ENCODE measurements at regions not wholly inside any gene's neighbourhood (a gene's known extent, or its start where the extent isn't known, plus 50 kb on each side); places are given as distances from the start of the nearest gene placed in this dataset.

DNA sequence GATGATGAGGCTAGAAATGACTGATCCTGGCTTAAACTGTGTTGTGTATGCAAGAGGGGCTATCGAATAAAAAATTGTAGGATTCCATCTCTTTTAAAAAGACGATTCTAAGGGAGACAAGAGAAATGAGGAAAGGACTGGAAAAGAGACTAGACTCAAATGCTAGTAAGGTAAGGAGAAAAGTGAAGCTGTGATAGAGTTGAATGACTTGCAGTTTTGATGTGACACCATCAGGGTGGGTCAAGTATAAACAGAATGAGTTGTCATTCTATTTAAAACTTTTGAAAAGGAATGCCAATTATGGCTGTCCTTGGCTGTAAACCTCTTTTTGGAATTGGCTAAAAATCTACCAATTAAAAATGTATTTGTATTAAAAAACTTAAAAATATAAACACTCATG, 184.5 kb upstream of the PHF14 start:
- Histone ChIP-seq H3K27ac (no peak overlapping the region), H3K36me3 (no peaks in the 10 kb centered on the region), H3K4me3 (ENCODE audit: low read depth, low read length) (no peak overlapping the region), H3K27me3 (ENCODE audit: insufficient read depth, low read depth, severe bottlenecking) (no peaks in the 10 kb centered on the region), H3K9me3 (ENCODE audit: severe bottlenecking) (no peaks in the 10 kb centered on the region)
- TF ChIP-seq CTCF (IDR thresholded peaks at IDR 0.05; ENCODE audit: low read depth, low read length) = no peak
- DNase-seq = no peak

DNA sequence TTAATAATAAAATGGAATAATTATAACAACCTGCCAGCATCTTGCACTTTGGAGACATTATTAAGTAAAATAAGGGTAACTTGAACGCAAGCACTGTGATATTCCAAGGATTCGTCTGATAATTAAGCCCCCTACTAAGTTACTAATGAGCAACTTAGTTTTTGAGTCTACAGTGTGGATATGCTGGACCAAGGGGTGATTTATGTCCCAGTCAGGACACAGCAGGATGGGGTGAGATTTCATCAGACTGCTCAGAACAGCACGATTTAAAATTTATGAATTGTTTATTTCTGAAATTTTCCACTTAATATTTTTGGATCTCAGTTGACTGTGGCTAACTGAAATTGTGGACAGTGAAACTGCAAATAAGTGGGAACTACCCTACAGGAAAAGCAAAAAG, 182.8 kb upstream of the PHF14 start:
- TF ChIP-seq CTCF (IDR thresholded peaks at IDR 0.05; ENCODE audit: low read depth, low read length) = no peak
- H3K9me3 ChIP-seq (ENCODE audit: severe bottlenecking) = no peaks in the 10 kb centered on the region
- DNase-seq = no peak
- H3K27ac ChIP-seq = no peak overlapping the region
- H3K27me3 ChIP-seq (ENCODE audit: insufficient read depth, low read depth, severe bottlenecking) = no peaks in the 10 kb centered on the region
- no peak overlapping the region for H3K4me3 ChIP-seq (ENCODE audit: low read depth, low read length)
- no peaks in the 10 kb centered on the region for H3K36me3 ChIP-seq

DNA sequence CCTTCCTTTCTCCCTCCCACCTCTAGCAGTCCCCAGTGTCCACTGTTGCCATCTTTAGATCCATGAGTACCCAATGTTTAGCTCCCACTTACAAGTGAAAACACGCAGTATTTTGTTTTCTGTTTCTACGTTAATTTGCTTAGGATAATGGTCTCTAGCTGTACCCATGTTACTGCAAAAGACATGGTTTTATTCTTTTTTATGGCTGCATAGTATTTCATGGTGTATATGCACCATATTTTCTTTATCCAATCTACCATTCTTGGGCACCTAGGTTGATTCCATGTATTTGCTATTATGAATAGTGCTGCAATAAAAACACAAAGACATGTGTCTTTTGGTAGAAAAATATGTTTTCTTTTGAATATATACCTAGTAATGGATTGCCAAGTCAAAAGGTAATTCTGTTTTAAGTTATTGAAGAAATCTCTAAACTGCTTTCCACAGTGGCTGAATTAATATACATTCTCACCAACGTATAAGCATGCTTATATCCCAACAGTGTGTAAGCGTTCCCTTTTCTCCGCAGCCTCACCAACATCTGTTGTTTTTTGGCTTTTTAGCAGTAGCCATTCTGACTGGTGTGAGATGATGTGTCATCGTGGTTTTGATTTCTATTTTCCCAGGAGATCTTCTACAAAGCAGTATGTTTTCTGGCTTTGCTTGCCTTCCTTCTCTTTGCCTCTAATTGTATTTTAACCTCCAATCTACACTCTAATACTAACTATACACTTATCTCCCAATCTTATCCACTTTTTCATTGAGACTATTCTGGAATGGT, 179.5 kb upstream of the PHF14 start:
- Histone ChIP-seq H3K27ac (no peak overlapping the region), H3K27me3 (ENCODE audit: insufficient read depth, low read depth, severe bottlenecking) (no peaks in the 10 kb centered on the region), H3K36me3 (no peaks in the 10 kb centered on the region), H3K9me3 (ENCODE audit: severe bottlenecking) (no peaks in the 10 kb centered on the region), H3K4me3 (ENCODE audit: low read depth, low read length) (no peak overlapping the region)
- DNase-seq = no peak
- no peak for TF ChIP-seq CTCF (IDR thresholded peaks at IDR 0.05; ENCODE audit: low read depth, low read length)

GRCh38 chr7:10797157-10797556, 176.5 kb upstream of the PHF14 start:
- Histone ChIP-seq H3K27ac (no peak overlapping the region), H3K9me3 (ENCODE audit: severe bottlenecking) (no peaks in the 10 kb centered on the region), H3K36me3 (no peaks in the 10 kb centered on the region), H3K27me3 (ENCODE audit: insufficient read depth, low read depth, severe bottlenecking) (no peaks in the 10 kb centered on the region), H3K4me3 (ENCODE audit: low read depth, low read length) (no peak overlapping the region)
- DNase-seq = no peak
- TF ChIP-seq CTCF (IDR thresholded peaks at IDR 0.05; ENCODE audit: low read depth, low read length) = no peak

DNA sequence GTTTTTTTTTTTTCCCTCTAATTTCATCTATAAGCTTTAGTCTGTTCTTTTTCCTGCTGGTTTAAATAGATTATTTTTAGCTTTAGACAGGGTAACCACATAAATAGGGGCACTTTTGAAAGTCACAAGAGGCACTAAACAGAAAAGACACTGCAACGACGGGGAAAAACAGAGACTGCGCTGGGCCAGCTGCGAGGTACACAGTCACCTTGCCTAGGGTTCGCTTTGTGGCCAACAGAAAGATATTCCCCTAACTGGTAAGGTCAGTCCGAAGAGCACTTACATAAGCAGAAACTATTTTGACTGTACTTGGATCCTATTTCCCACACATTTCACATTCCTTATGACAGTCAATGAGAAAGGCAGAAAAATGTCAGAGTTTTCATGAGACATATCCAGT, 175.6 kb upstream of the PHF14 start:
- no peak for TF ChIP-seq CTCF (IDR thresholded peaks at IDR 0.05; ENCODE audit: low read depth, low read length)
- H3K36me3 ChIP-seq = no peaks in the 10 kb centered on the region
- no peak overlapping the region for H3K4me3 ChIP-seq (ENCODE audit: low read depth, low read length)
- no peaks in the 10 kb centered on the region for H3K9me3 ChIP-seq (ENCODE audit: severe bottlenecking)
- H3K27me3 ChIP-seq (ENCODE audit: insufficient read depth, low read depth, severe bottlenecking) = no peaks in the 10 kb centered on the region
- H3K27ac ChIP-seq = no peak overlapping the region
- DNase-seq = no peak

- no peak for TF ChIP-seq CTCF (IDR thresholded peaks at IDR 0.05; ENCODE audit: low read depth, low read length)
- Histone ChIP-seq H3K4me3 (ENCODE audit: low read depth, low read length) (no peak overlapping the region), H3K27ac (no peak overlapping the region), H3K36me3 (no peaks in the 10 kb centered on the region), H3K27me3 (ENCODE audit: insufficient read depth, low read depth, severe bottlenecking) (no peaks in the 10 kb centered on the region), H3K9me3 (ENCODE audit: severe bottlenecking) (no peaks in the 10 kb centered on the region)
- DNase-seq = no peak
Measured at GRCh38 chr7:10799475-10799874, 174.2 kb upstream of the PHF14 start.
